ENCODE measurements at regions not wholly inside any gene's neighbourhood (a gene's known extent, or its start where the extent isn't known, plus 50 kb on each side); places are given as distances from the start of the nearest gene placed in this dataset.
A peak's percentile ranks its signal among the peaks of the same experiment; 100 is the strongest.

DNA sequence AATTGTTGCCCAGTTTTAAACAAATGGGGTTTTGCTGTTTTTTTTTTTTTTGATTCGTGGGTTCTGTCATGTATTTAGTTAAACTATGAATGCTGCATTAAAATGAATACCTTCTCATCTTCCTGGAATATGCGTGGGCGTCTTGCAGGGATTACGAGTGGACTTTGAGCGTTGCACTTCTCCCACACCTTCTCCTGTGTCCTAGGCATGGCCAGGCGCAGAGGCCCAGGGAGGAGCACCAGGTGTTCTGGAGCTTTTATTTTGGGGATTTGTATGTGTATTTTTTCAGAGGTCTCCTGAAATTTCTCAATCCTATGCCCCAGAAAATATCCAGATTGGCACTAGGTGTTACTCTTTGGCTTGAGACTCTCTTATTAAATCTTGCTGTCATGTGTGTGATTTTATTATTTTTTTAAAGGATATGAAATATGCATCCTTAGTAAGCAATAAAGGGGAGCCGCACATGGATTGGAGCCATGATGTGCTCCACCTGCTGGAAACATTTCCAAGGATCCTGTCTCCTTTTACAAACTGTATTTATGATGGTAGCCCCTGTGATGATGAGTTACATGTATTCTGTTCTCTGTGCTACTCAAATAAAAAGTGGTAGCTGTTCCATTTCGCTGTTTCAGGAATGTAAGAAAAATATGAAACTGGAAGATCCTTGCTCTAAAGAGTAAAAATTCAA is 482.2 kb upstream of the KLF6 start:
- ATAC-seq, result no peak
- H3K27ac ChIP-seq (ENCODE audit: extremely low read depth, low read depth, low read length), result no peak overlapping the region
- H3K79me2 ChIP-seq (ENCODE audit: control insufficient read depth, insufficient read depth, low read length), result no peaks in the 10 kb centered on the region
- DNase-seq (ENCODE audit: extremely low read depth in 1 of 4, low spot score in 3 of 4), result no peak
- TF ChIP-seq, protein P1, sequence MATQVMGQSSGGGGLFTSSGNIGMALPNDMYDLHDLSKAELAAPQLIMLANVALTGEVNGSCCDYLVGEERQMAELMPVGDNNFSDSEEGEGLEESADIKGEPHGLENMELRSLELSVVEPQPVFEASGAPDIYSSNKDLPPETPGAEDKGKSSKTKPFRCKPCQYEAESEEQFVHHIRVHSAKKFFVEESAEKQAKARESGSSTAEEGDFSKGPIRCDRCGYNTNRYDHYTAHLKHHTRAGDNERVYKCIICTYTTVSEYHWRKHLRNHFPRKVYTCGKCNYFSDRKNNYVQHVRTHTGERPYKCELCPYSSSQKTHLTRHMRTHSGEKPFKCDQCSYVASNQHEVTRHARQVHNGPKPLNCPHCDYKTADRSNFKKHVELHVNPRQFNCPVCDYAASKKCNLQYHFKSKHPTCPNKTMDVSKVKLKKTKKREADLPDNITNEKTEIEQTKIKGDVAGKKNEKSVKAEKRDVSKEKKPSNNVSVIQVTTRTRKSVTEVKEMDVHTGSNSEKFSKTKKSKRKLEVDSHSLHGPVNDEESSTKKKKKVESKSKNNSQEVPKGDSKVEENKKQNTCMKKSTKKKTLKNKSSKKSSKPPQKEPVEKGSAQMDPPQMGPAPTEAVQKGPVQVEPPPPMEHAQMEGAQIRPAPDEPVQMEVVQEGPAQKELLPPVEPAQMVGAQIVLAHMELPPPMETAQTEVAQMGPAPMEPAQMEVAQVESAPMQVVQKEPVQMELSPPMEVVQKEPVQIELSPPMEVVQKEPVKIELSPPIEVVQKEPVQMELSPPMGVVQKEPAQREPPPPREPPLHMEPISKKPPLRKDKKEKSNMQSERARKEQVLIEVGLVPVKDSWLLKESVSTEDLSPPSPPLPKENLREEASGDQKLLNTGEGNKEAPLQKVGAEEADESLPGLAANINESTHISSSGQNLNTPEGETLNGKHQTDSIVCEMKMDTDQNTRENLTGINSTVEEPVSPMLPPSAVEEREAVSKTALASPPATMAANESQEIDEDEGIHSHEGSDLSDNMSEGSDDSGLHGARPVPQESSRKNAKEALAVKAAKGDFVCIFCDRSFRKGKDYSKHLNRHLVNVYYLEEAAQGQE (IDR thresholded peaks at IDR 0.05; ENCODE audit: borderline replicate concordance), result peak; percentile 8; the same call in 1 of the 2 replicates
- TF ChIP-seq, protein P1 (CRISPR knock-in tag; IDR thresholded peaks at IDR 0.05; ENCODE audit: low read depth), result no peak
- TF ChIP-seq RAD21 (CRISPR knock-in tag; conservative IDR thresholded peaks at IDR 0.05 in 1 of 2, IDR thresholded peaks at IDR 0.05 in 1 of 2) (peak in 1 of 2 experiments; percentile 33; a peak in 2 of 4 replicates), KDM2B (CRISPR knock-in tag; IDR thresholded peaks at IDR 0.05) (no peak), ZBTB1 (CRISPR knock-in tag; IDR thresholded peaks at IDR 0.05; ENCODE audit: borderline replicate concordance, low read depth) (no peak), MNT (conservative IDR thresholded peaks at IDR 0.05) (no peak), TOE1 (IDR thresholded peaks at IDR 0.05; ENCODE audit: borderline replicate concordance) (no peak), TOE1 (CRISPR knock-in tag; IDR thresholded peaks at IDR 0.05; ENCODE audit: borderline replicate concordance, low read depth) (no peak)
- TF ChIP-seq, protein P2, sequence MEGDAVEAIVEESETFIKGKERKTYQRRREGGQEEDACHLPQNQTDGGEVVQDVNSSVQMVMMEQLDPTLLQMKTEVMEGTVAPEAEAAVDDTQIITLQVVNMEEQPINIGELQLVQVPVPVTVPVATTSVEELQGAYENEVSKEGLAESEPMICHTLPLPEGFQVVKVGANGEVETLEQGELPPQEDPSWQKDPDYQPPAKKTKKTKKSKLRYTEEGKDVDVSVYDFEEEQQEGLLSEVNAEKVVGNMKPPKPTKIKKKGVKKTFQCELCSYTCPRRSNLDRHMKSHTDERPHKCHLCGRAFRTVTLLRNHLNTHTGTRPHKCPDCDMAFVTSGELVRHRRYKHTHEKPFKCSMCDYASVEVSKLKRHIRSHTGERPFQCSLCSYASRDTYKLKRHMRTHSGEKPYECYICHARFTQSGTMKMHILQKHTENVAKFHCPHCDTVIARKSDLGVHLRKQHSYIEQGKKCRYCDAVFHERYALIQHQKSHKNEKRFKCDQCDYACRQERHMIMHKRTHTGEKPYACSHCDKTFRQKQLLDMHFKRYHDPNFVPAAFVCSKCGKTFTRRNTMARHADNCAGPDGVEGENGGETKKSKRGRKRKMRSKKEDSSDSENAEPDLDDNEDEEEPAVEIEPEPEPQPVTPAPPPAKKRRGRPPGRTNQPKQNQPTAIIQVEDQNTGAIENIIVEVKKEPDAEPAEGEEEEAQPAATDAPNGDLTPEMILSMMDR (IDR thresholded peaks at IDR 0.05 in 2 of 3, conservative IDR thresholded peaks at IDR 0.05 in 1 of 3; ENCODE audit: insufficient read depth in 2 of 3, low read depth in 1 of 3, low read length in 3 of 3), result peak in 1 of 3 experiments; percentile 27; a peak in 2 of 6 replicates
- ChIA-PET POLR2A (interaction anchor here (1.3 kb wide), 1 partner anchor 24 kb away, joined by 3 read pairs; no protein-coding TSS in a partner anchor), CTCF (ENCODE audit: low intra/inter-chr PET ratio) (no interaction called here)
- no TSS peak for BruUV-seq (replicated peaks)
- H3K9me1 ChIP-seq (ENCODE audit: control insufficient read depth, insufficient read depth, low read length), result no peaks in the 10 kb centered on the region
- peaks cover 0 to 11% of the 10 kb centered on the region in 2 experiments; a peak in 2 of 5 replicates for H3K27me3 ChIP-seq (ENCODE audit: control insufficient read depth in 2 of 2, insufficient read depth in 2 of 2, low read length in 2 of 2)
- 0% methylated on average over 8 of the region's 8 CpGs for whole genome bisulfite sequencing (ENCODE audit: insufficient coverage, low coverage, missing lambda C conversion rate)
- no peaks in the 10 kb centered on the region for H3K4me1 ChIP-seq (replicated peaks in 1 of 2; ENCODE audit: control insufficient read depth in 2 of 2, insufficient read depth in 2 of 2, low read length in 2 of 2)
- intact Hi-C loops (cut with micrococcal nuclease), result no loop called here
- no peak overlapping the region for H2AFZ ChIP-seq (ENCODE audit: low read depth, low read length)
- H3K4me2 ChIP-seq (ENCODE audit: insufficient read depth, low read length), result no peak overlapping the region
- H4K20me1 ChIP-seq (replicated peaks; ENCODE audit: control insufficient read depth, insufficient read depth, low read length), result no peaks in the 10 kb centered on the region
- no peaks in the 10 kb centered on the region for H3K9me3 ChIP-seq (replicated peaks; ENCODE audit: control insufficient read depth, insufficient read depth, low read depth, low read length)
- H3K36me3 ChIP-seq (ENCODE audit: control insufficient read depth, insufficient read depth, low read length), result no peaks in the 10 kb centered on the region
- H3K9ac ChIP-seq (ENCODE audit: insufficient read depth in 1 of 2, low read depth in 2 of 2, low read length in 2 of 2), result no peak overlapping the region
- in situ Hi-C loops (cut with MboI), result no loop called here
- FAIRE-seq, result no peak
- H3K4me3 ChIP-seq, result no peak overlapping the region

All from K562 (cell line).